ENCODE measurements at regions not wholly inside any gene's neighbourhood (a gene's known extent, or its start where the extent isn't known, plus 50 kb on each side); places are given as distances from the start of the nearest gene placed in this dataset.

DNA sequence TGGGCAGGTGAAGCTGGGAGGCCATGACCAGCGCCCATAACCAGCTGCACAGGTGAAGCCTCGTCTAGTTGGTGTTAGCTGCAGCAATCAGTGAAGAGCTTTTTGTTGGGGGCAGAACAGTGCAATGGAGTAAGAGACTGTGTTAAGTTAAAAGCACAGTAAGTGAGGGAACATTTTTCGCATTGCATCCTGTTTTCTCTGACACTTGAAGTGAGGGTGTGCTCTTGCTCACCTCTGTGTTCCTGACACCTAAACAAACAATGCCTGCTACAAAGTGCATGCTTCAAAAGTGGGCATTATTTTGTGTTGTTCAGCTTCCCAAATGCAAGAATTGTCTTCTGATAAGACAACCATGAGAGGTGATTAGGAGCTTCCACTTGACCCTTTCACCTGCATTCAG, 324.0 kb upstream of the ACVR2A start:
- Histone ChIP-seq H3K4me1 (ENCODE audit: insufficient read depth, low read length) (peaks cover 9% of the 10 kb centered on the region), H3K9me2 (replicated peaks; ENCODE audit: low read length) (no peaks in the 10 kb centered on the region), H3K4me2 (ENCODE audit: low read length) (no peak overlapping the region), H3K9ac (ENCODE audit: low read length) (no peak overlapping the region), H3K4me3 (ENCODE audit: low read length) (no peak overlapping the region), H3K9me3 (ENCODE audit: low read length) (no peaks in the 10 kb centered on the region), H2AFZ (ENCODE audit: low read length) (no peak overlapping the region), H3K27me3 (ENCODE audit: low read length) (no peaks in the 10 kb centered on the region), H3K27ac (ENCODE audit: low read length) (no peak overlapping the region), H3F3A (ENCODE audit: low read length, unreplicated experiment) (no peaks in the 10 kb centered on the region), H4K20me1 (ENCODE audit: low read length) (no peaks in the 10 kb centered on the region), H3K36me3 (ENCODE audit: low read depth, low read length) (no peaks in the 10 kb centered on the region), H3K79me2 (ENCODE audit: low read length) (no peaks in the 10 kb centered on the region)
- ChIA-PET POLR2A (ENCODE audit: unreplicated experiment) (no interaction called here), CTCF (no interaction called here)
- TF ChIP-seq CTCF (conservative IDR thresholded peaks at IDR 0.05; ENCODE audit: low read depth, low read length) (no peak), EZH2 (IDR thresholded peaks at IDR 0.05; ENCODE audit: low read length, unreplicated experiment) (no peak), EZH2phosphoT487 (IDR thresholded peaks at IDR 0.05; ENCODE audit: borderline replicate concordance, low read length) (no peak)
- no TSS peak for BruUV-seq (replicated peaks)
- intact Hi-C loops (cut with micrococcal nuclease) = no loop called here
- ATAC-seq (no peak), DNase-seq (no peak)

- no peak overlapping the region for H2AFZ ChIP-seq (ENCODE audit: low read length)
- CTCF ChIA-PET = no interaction called here
- no peaks in the 10 kb centered on the region for H4K20me1 ChIP-seq (ENCODE audit: low read length)
- H3K4me3 ChIP-seq (ENCODE audit: low read length) = no peak overlapping the region
- no peak overlapping the region for H3K4me2 ChIP-seq (ENCODE audit: low read length)
- H3K9me3 ChIP-seq (ENCODE audit: low read length) = no peaks in the 10 kb centered on the region
- H3K27me3 ChIP-seq (ENCODE audit: low read length) = no peaks in the 10 kb centered on the region
- H3K27ac ChIP-seq (ENCODE audit: low read length) = no peak overlapping the region
- H3K79me2 ChIP-seq (ENCODE audit: low read length) = no peaks in the 10 kb centered on the region
- no peak for TF ChIP-seq EZH2 (IDR thresholded peaks at IDR 0.05; ENCODE audit: low read length, unreplicated experiment)
- TF ChIP-seq EZH2phosphoT487 (IDR thresholded peaks at IDR 0.05; ENCODE audit: borderline replicate concordance, low read length) = no peak
- no peak for TF ChIP-seq CTCF (conservative IDR thresholded peaks at IDR 0.05; ENCODE audit: low read depth, low read length)
- no peaks in the 10 kb centered on the region for H3K9me2 ChIP-seq (replicated peaks; ENCODE audit: low read length)
- POLR2A ChIA-PET (ENCODE audit: unreplicated experiment) = no interaction called here
- no TSS peak for BruUV-seq (replicated peaks)
- intact Hi-C loops (cut with micrococcal nuclease) = no loop called here
- H3K4me1 ChIP-seq (ENCODE audit: insufficient read depth, low read length) = peaks cover 9% of the 10 kb centered on the region
- no peaks in the 10 kb centered on the region for H3K36me3 ChIP-seq (ENCODE audit: low read depth, low read length)
- H3F3A ChIP-seq (ENCODE audit: low read length, unreplicated experiment) = no peaks in the 10 kb centered on the region
- no peak for DNase-seq
- no peak for ATAC-seq
- H3K9ac ChIP-seq (ENCODE audit: low read length) = no peak overlapping the region
Measured at GRCh38 chr2:147519178-147519577, 325.7 kb upstream of the ACVR2A start.

GRCh38 chr2:147515213-147515612, 329.6 kb upstream of the ACVR2A start:
- BruUV-seq (replicated peaks) = no TSS peak
- ChIA-PET CTCF (no interaction called here), POLR2A (ENCODE audit: unreplicated experiment) (no interaction called here)
- peak overlapping the region; percentile 82 for H3K4me2 ChIP-seq (ENCODE audit: low read length)
- H4K20me1 ChIP-seq (ENCODE audit: low read length) = no peaks in the 10 kb centered on the region
- TF ChIP-seq EZH2phosphoT487 (IDR thresholded peaks at IDR 0.05; ENCODE audit: borderline replicate concordance, low read length) (no peak), EZH2 (IDR thresholded peaks at IDR 0.05; ENCODE audit: low read length, unreplicated experiment) (no peak), CTCF (conservative IDR thresholded peaks at IDR 0.05; ENCODE audit: low read depth, low read length) (no peak)
- no peaks in the 10 kb centered on the region for H3K27me3 ChIP-seq (ENCODE audit: low read length)
- H3K9me3 ChIP-seq (ENCODE audit: low read length) = no peaks in the 10 kb centered on the region
- DNase-seq (peak; percentile 50), ATAC-seq (peak; percentile 61)
- peak overlapping the region; percentile 41 for H3K4me3 ChIP-seq (ENCODE audit: low read length)
- H3K9ac ChIP-seq (ENCODE audit: low read length) = no peak overlapping the region
- peak overlapping the region; percentile 78 for H2AFZ ChIP-seq (ENCODE audit: low read length)
- H3K9me2 ChIP-seq (replicated peaks; ENCODE audit: low read length) = no peaks in the 10 kb centered on the region
- intact Hi-C loops (cut with micrococcal nuclease) = no loop called here
- no peaks in the 10 kb centered on the region for H3K79me2 ChIP-seq (ENCODE audit: low read length)
- no peaks in the 10 kb centered on the region for H3K36me3 ChIP-seq (ENCODE audit: low read depth, low read length)
- H3K27ac ChIP-seq (ENCODE audit: low read length) = no peak overlapping the region
- H3F3A ChIP-seq (ENCODE audit: low read length, unreplicated experiment) = no peaks in the 10 kb centered on the region
- peaks cover 9% of the 10 kb centered on the region for H3K4me1 ChIP-seq (ENCODE audit: insufficient read depth, low read length)

All from PC-3 (cell line).